MCF 10A (cell line): ENCODE measurements at regions not wholly inside any gene's neighbourhood (a gene's known extent, or its start where the extent isn't known, plus 50 kb on each side); places are given as distances from the start of the nearest gene placed in this dataset.

Experiments used
- BruUV-seq: library from RNA; stranded (reverse); fragments of 400-500 nt; replicated peaks from 2 replicates; lab custom pipeline; 2021; lab: Mats Ljungman, UMichigan
- CTCF ChIA-PET: fragments of 300-600 bp; sonication (Branson Sonifier 250); formaldehyde crosslinking; extraction: SDS; loops from one replicate; lab custom pipeline; 2021; ENCODE audit warnings: antibody characterized with exemption, inconsistent platforms; lab: Yijun Ruan, JAX
- POLR2A ChIA-PET: fragments of 300-600, 350-650 bp; sonication (Branson Sonifier 250); formaldehyde crosslinking; extraction: SDS; loops from one replicate; lab custom pipeline; 2020; ENCODE audit warnings: antibody characterized with exemption, inconsistent platforms; lab: Yijun Ruan, JAX
- DNase-seq: peaks from one replicate; pipeline ENCODE4 v3.0.0-alpha.2; 2018; ENCODE audit not compliant: unreplicated experiment
- H3K27ac Mint-ChIP-seq: one replicate; pipeline ENCODE4 v1.8.0; 2022; ENCODE audit warnings: mild to moderate bottlenecking, low read depth, mixed read lengths; ENCODE audit not compliant: unreplicated experiment
- H3K27me3 Mint-ChIP-seq: one replicate; pipeline ENCODE4 v1.8.0; 2022; ENCODE audit warnings: mixed read lengths; ENCODE audit not compliant: insufficient read depth, unreplicated experiment
- H3K36me3 Mint-ChIP-seq: one replicate; pipeline ENCODE4 v1.8.0; 2022; ENCODE audit warnings: mild to moderate bottlenecking, moderate library complexity, mixed read lengths; ENCODE audit not compliant: insufficient read depth, unreplicated experiment
- H3K4me1 Mint-ChIP-seq: one replicate; pipeline ENCODE4 v1.8.0; 2022; ENCODE audit warnings: mixed read lengths; ENCODE audit not compliant: insufficient read depth, unreplicated experiment
- H3K4me3 Mint-ChIP-seq: one replicate; pipeline ENCODE4 v1.8.0; 2022; ENCODE audit warnings: mild to moderate bottlenecking, moderate library complexity, mixed read lengths; ENCODE audit not compliant: unreplicated experiment
- H3K9me3 Mint-ChIP-seq: one replicate; pipeline ENCODE4 v1.8.0; 2022; ENCODE audit warnings: mixed read lengths; ENCODE audit not compliant: unreplicated experiment
- CTCF ChIP-seq: fragments of 200-600 bp; IDR thresholded peaks from one replicate; pipeline ENCODE4 v1.8.0; 2022; ENCODE audit warnings: antibody characterized with exemption, mild to moderate bottlenecking; ENCODE audit not compliant: unreplicated experiment
- intact Hi-C: fragments of 100-400 bp; cut with micrococcal nuclease; formaldehyde crosslinking; loops from 2 replicates; pipeline ENCODE4 v1.14.1; 2022

GRCh38 chr9:1128046-1128445 is 77.9 kb downstream of the DMRT2 start:
- no TSS peak for BruUV-seq
- Mint-ChIP-seq H3K27ac (no peak overlapping the region), H3K4me1 (peaks cover 10% of the 10 kb centered on the region), H3K9me3 (peaks cover 7% of the 10 kb centered on the region), H3K36me3 (no peaks in the 10 kb centered on the region), H3K27me3 (no peaks in the 10 kb centered on the region), H3K4me3 (no peak overlapping the region)
- intact Hi-C loops, result no loop called here
- ChIA-PET POLR2A (no interaction called here), CTCF (interaction anchor here (0.8 to 1.3 kb wide), 3 partner anchors 13 to 110 kb away, joined by 3 read pairs; no protein-coding TSS in a partner anchor)
- no peak for TF ChIP-seq CTCF
- no peak for DNase-seq

GRCh38 chr9:1129382-1129781 is 79.2 kb downstream of the DMRT2 start:
- Mint-ChIP-seq H3K27ac (no peak overlapping the region), H3K27me3 (no peaks in the 10 kb centered on the region), H3K4me3 (no peak overlapping the region), H3K9me3 (peaks cover 7% of the 10 kb centered on the region), H3K4me1 (peaks cover 10% of the 10 kb centered on the region), H3K36me3 (no peaks in the 10 kb centered on the region)
- CTCF ChIA-PET, result interaction anchor here (1.1 to 1.3 kb wide), 2 partner anchors 14 to 29 kb away, joined by 3 read pairs; no protein-coding TSS in a partner anchor
- no peak for DNase-seq
- POLR2A ChIA-PET, result interaction anchor here (0.5 kb wide), 1 partner anchor 226 kb away, joined by 4 read pairs; no protein-coding TSS in a partner anchor
- intact Hi-C loops, result no loop called here
- no peak for TF ChIP-seq CTCF
- no TSS peak for BruUV-seq

GRCh38 chr9:1140057-1140456 is 89.9 kb downstream of the DMRT2 start:
- BruUV-seq, result no TSS peak
- no peaks in the 10 kb centered on the region for H3K27me3 Mint-ChIP-seq
- POLR2A ChIA-PET, result no interaction called here
- H3K4me3 Mint-ChIP-seq, result no peak overlapping the region
- H3K27ac Mint-ChIP-seq, result no peak overlapping the region
- peaks cover 22% of the 10 kb centered on the region for H3K9me3 Mint-ChIP-seq
- TF ChIP-seq CTCF, result no peak
- intact Hi-C loops, result no loop called here
- DNase-seq, result no peak
- H3K4me1 Mint-ChIP-seq, result no peaks in the 10 kb centered on the region
- H3K36me3 Mint-ChIP-seq, result no peaks in the 10 kb centered on the region
- CTCF ChIA-PET, result interaction anchor here (0.6 kb wide), 1 partner anchor 291 kb away, joined by 5 read pairs; no protein-coding TSS in a partner anchor

GRCh38 chr9:1151691-1152090 is 101.5 kb downstream of the DMRT2 start:
- no peak overlapping the region for H3K27ac Mint-ChIP-seq

More at GRCh38 chr9:1151691-1152090, 101.5 kb downstream of the DMRT2 start:
- Mint-ChIP-seq H3K4me3 (no peak overlapping the region), H3K9me3 (no peaks in the 10 kb centered on the region), H3K36me3 (no peaks in the 10 kb centered on the region), H3K4me1 (peaks cover 7% of the 10 kb centered on the region), H3K27me3 (no peaks in the 10 kb centered on the region)
- ChIA-PET CTCF (no interaction called here), POLR2A (no interaction called here)
- TF ChIP-seq CTCF, result no peak
- intact Hi-C loops, result no loop called here
- DNase-seq, result no peak
- no TSS peak for BruUV-seq
